HG03060 (cell line): ENCODE measurements at regions not wholly inside any gene's neighbourhood (a gene's known extent, or its start where the extent isn't known, plus 50 kb on each side); places are given as distances from the start of the nearest gene placed in this dataset.

ENCODE experiments used
- ATAC-seq: cut with Tn5 transposase; IDR thresholded peaks from one replicate; pipeline ENCODE4 v1.9.1; 2021; ENCODE audit warnings: low read depth, moderate number of reproducible peaks; ENCODE audit not compliant: unreplicated experiment

GRCh38 chr18:51397347-51397962 is 200.0 kb upstream of the MEX3C start:
- ATAC-seq, result no peak

- ATAC-seq, result no peak
Measured at GRCh38 chr18:51398104-51398503, 200.6 kb upstream of the MEX3C start.

- no peak for ATAC-seq
Measured at GRCh38 chr18:51399491-51400122, 202.1 kb upstream of the MEX3C start.

- ATAC-seq, result no peak
Measured at GRCh38 chr18:51400721-51401120, 203.2 kb upstream of the MEX3C start.

DNA sequence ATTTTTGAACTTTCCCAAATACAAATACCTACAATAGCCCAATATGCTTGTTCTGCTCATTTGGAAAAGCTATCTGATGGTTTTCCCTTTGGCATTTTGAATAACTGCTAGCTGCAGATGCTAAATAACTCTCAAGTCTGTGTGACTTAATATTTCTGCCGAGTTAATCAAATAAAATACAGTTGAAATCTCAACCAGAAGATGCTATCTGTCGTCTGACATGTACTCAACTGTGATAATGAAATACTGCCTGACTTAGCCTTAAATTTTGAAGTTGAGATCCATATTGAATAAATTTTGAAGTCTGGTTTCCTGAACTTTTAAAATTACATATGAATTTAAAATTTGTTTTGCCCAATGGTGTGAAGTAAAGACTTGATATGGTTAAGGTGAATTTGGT is 204.4 kb upstream of the MEX3C start:
- ATAC-seq, result no peak

DNA sequence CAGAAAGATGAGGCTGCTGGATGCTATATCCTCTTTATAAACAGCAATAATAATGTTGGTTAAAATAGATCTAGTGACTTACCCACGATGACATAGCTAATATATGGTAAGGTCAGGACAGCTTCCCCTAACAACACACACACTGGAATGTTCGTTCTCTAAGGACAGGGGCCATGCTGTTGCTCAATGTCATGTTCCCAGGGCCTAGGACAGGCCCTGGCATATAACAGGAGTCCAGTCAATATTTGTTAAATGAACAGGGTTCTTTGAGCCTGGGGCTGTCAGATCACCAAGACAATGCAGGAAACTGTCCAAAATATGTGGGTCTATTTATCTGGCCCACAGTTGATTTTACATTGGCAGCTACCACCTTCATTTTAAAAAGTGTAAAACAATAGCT is 207.1 kb upstream of the MEX3C start:
- ATAC-seq, result no peak

GRCh38 chr18:51405683-51406477 is 208.4 kb upstream of the MEX3C start:
- no peak for ATAC-seq

DNA sequence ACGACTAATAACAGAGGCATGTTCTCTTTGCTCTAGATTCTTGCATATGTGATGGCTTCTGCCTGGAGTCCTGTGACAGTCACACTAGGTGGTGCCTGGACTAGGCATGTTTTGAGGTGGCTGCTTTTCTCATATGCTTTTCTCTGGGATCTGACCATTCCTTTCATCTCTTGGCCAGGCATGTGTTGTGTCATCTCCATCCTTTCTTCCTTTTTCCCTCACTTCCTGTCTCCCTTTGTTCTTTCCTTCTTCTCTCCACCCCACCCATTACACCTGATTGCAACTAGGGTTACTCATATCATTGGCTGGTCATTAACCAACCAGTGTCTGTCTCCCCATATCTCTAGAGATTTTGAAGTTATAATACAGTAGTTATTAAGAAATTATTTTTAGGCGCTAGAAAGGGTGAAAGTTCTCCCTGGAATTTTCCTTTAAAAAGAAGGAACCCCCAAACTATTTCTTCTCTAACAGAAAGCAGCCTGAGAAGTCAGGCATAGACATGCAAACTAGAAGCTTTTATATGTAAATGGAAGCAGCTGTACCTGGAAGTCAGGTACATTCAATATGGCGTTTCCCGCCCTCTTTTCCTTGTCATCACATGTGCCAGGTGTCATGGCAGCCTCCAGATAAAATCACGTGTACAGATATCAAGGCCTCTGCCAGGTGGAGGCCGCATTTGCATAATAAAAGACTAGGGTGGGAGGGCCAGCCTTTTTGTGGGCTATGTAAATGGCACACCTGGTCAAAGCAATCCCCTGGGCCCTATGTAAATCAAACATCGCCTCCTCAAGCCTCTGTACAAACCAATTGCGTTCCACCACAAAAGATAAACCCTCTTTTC is 220.4 kb upstream of the MEX3C start:
- ATAC-seq, result no peak

- peak; percentile 48 for ATAC-seq
Measured at GRCh38 chr18:51425475-51425874, 228.0 kb upstream of the MEX3C start.

DNA sequence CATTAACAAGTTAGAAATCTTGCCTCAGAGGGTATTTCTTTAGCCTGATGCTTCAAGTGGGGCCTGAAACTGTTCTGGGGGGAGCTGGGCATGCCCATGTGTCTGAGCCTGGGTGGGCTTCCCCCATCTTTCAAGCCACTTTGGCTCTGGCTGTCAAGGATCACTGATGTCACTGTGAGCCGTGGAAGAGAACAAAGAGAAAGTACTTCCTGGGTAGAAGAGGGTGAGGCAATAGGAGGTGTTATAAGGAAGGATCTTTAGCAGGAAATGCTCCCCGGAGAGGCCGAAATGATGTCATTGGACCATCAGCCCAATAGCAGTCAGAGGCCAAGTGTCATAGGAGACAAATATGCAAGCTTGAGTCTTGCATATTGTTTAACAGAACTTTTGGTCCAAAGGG is 228.4 kb upstream of the MEX3C start:
- peak; percentile 23 for ATAC-seq

DNA sequence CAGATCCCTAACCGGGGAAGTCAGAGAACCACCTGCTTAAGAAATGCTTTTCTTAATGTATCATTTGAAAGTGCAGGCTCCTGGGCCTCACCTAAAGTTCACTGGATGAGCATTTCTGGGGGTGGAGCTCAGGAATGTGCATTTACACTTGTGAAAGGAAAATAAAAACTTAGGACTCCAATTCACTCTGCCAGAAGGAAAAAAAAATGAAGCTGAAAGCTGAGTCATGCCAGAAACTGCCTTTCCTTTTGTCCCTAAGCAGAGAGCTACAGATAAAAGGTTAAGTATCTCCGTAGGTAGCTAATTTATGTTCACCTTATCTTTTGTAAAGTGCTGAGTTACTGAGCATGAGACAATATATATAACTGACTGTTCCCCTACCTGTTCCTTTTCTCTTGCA is 229.5 kb upstream of the MEX3C start:
- ATAC-seq, result no peak

GRCh38 chr18:51429644-51430043 is 232.2 kb upstream of the MEX3C start:
- ATAC-seq, result no peak

- no peak for ATAC-seq
Measured at GRCh38 chr18:51430538-51430937, 233.1 kb upstream of the MEX3C start.

DNA sequence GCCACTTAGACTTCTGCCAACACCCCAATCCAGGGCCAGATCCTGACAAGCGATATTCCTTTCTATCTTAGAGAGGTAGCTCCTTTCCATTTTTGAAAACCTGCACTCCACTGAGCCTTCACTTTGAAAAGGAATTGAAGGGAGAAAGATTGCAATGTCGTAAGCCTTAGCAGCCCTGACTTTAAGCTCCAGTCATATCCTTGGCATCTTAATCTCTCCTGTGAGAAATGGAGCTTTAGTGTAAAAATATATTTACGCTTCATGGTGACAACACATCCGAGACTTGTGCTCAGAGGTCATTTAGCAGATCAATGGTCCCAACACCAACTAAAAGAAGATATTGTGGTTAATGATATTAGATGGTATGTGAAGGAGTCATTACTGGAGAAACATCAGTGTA is 235.8 kb upstream of the MEX3C start:
- ATAC-seq, result no peak

DNA sequence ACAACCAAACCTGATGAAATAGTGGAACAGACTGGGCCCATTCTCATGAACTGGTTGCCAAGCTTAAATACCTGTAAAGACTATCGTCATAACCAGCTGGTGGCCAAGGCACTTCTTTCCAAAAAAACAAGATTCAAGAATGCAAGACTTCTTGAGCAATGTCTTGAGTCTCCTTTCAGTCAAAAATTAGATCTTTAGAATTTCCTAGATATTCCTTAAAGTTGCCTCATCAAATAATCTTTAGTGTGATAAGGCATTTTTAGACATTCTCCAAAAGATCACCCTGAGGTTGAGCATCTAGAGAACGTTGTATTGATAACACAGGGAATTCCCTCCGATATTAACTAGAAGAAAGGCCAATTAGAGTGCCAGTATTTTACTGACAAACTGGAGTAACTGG is 236.4 kb upstream of the MEX3C start:
- no peak for ATAC-seq

GRCh38 chr18:51437280-51438271 is 240.1 kb upstream of the MEX3C start:
- no peak for ATAC-seq

DNA sequence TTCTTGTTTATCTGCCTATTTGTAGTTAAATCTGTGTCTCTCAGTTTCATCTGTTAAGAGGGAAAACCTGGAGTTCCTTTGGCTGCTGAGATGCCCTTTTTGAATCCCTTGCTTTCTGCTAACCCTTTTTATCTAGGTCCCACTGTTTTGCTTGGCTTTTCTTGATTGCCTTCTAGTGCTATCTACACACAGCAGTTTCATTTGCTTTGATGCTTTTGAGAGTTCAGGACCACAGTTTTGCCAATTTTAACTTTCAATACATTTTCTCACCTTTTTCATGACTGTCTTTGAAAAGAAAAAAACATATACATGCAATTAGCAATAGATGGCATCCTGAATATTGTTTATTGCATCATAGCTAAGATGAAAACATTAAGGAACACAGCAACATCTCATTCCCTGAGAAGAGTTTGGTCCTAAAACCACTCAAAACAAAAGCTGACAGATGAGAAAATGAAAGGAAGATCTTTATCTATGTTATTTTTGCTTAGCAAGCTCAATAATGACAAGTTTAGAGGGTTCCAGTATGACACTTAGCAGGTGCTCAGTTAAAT is 241.4 kb upstream of the MEX3C start:
- ATAC-seq, result no peak

DNA sequence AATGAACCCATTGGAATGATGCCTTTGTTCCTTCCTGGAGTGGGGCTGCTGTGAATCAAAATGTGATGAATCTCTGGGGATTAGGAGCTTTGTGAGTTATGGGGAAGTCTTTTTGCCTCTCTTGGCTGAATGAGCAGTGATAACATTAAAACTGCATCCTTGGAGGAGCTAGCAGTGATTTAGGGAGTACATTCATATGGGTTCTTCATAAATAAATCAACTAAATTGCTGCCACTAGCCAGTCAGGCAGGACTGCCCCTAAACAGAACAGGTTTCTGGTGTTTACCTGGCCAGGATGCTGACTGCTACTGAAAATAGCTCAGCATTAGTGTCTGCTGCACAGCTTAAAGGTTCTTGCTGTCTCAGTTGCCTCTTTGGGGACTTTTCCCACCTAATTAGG is 244.5 kb upstream of the MEX3C start:
- no peak for ATAC-seq

DNA sequence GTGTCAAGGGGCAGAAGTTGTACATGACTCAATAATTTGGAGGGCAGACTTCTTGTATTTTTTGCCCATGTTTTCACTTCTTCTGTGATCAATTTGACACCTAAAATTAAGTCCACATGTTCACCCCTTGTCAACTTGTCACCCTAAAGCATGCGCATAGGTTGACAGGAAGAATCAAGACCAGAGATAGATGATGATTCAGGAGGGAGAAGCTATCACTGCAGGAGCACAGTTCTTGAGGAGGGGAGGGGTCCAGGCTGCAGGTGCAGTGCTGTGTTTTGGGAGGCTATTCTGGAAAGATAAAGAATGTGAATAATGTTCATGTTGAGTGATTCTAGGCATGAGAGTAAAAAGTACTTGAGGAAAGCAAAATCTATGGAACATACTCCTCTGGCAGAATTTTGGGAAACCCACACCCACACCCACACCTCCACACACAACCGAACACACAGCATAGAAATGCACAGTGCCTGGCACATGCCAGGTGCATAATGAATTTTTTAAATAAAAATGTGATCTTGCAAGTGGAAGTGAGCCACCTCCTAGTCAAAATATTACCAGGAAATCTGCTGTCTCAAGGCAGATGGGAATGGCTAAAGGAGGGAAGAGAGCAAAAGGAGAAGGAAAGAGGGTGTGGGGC is 249.2 kb upstream of the MEX3C start:
- no peak for ATAC-seq
